Muscle of leg (tissue), 3 donors: ENCODE measurements at regions not wholly inside any gene's neighbourhood (a gene's known extent, or its start where the extent isn't known, plus 50 kb on each side); places are given as distances from the start of the nearest gene placed in this dataset.

Source experiments
- DNase-seq: peaks from one replicate; pipeline ENCODE4 v3.0.0; 2013
- H3K27ac ChIP-seq: one replicate; pipeline ENCODE4 v1.5.1; 2013; ENCODE audit warnings: mild to moderate bottlenecking, low read length, control low read depth
- H3K27me3 ChIP-seq: one replicate; pipeline ENCODE4 v1.6.1; 2013; ENCODE audit warnings: low read length; ENCODE audit not compliant: control insufficient read depth, insufficient read depth
- H3K36me3 ChIP-seq: one replicate; pipeline ENCODE4 v1.6.1; 2013; ENCODE audit warnings: low read length; ENCODE audit not compliant: control insufficient read depth, insufficient read depth
- H3K4me1 ChIP-seq: one replicate; pipeline ENCODE4 v1.6.1; 2013; ENCODE audit warnings: low read length; ENCODE audit not compliant: control insufficient read depth, insufficient read depth
- H3K4me3 ChIP-seq: one replicate; pipeline ENCODE4 v1.5.1; 2013; ENCODE audit warnings: low read length, control low read depth
- H3K9me3 ChIP-seq: replicated peaks from 2 replicates; pipeline ENCODE4 v1.6.1; 2013; ENCODE audit warnings: low read depth, low read length; ENCODE audit not compliant: control insufficient read depth
- WGBS: methylation state at CpG from one replicate; pipeline ENCODE4 v1.1.5; 2013; ENCODE audit warnings: missing lambda C conversion rate; ENCODE audit not compliant: insufficient coverage; 5-methylcytosine and 5-hydroxymethylcytosine counted together

- WGBS = no CpG with 5 or more reads among the region's 1 CpG
- Histone ChIP-seq H3K9me3 (no peaks in the 10 kb centered on the region), H3K27me3 (no peaks in the 10 kb centered on the region)
These were observed 89.4 kb upstream of the PTBP2 start for GRCh38 chr1:96632045-96632664.

GRCh38 chr1:96633695-96634094, 87.9 kb upstream of the PTBP2 start:
- no peak overlapping the region for H3K4me3 ChIP-seq
- no peaks in the 10 kb centered on the region for H3K9me3 ChIP-seq
- no peaks in the 10 kb centered on the region for H3K36me3 ChIP-seq
- no peaks in the 10 kb centered on the region for H3K4me1 ChIP-seq
- H3K27ac ChIP-seq = no peak overlapping the region
- no peak for DNase-seq
- no peaks in the 10 kb centered on the region for H3K27me3 ChIP-seq
- no CpG with 5 or more reads among the region's 3 CpGs for WGBS

More at GRCh38 chr1:96632045-96632664, 89.4 kb upstream of the PTBP2 start:
- DNase-seq = no peak
- Histone ChIP-seq H3K4me1 (no peaks in the 10 kb centered on the region), H3K27ac (no peak overlapping the region), H3K4me3 (no peak overlapping the region), H3K36me3 (no peaks in the 10 kb centered on the region)

- no peaks in the 10 kb centered on the region for H3K4me1 ChIP-seq
- no peak overlapping the region for H3K27ac ChIP-seq
- H3K9me3 ChIP-seq = no peaks in the 10 kb centered on the region
- no peak overlapping the region for H3K4me3 ChIP-seq
- no peak for DNase-seq
- WGBS = no CpG with 5 or more reads among the region's 2 CpGs
- H3K27me3 ChIP-seq = no peaks in the 10 kb centered on the region
- no peaks in the 10 kb centered on the region for H3K36me3 ChIP-seq
These were observed 86.7 kb upstream of the PTBP2 start for GRCh38 chr1:96634883-96635282.

DNA sequence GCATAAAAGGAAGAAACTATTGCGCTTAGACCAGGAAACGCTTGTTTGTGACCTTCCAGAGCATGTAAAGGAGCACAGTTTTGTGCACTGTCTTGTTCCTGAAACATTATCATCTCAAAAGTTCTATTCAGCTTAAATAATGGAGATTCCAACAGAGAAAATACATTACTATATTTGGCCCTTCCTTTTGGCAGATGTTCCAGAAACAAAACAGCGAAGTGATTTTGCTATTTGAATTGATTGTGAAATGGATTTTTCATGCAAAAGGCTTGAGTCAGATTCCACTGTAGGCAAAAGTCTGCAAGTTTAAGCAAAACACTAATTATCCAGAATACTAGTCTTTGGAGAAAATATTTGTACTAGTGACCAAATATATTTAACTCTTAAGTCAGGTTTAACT, 80.3 kb upstream of the PTBP2 start:
- H3K4me1 ChIP-seq = no peaks in the 10 kb centered on the region
- H3K36me3 ChIP-seq = no peaks in the 10 kb centered on the region
- no peak overlapping the region for H3K4me3 ChIP-seq
- H3K27ac ChIP-seq = no peak overlapping the region
- WGBS = no CpG with 5 or more reads among the region's 3 CpGs
- no peaks in the 10 kb centered on the region for H3K27me3 ChIP-seq
- peak; percentile 74 for DNase-seq
- H3K9me3 ChIP-seq = no peaks in the 10 kb centered on the region

DNA sequence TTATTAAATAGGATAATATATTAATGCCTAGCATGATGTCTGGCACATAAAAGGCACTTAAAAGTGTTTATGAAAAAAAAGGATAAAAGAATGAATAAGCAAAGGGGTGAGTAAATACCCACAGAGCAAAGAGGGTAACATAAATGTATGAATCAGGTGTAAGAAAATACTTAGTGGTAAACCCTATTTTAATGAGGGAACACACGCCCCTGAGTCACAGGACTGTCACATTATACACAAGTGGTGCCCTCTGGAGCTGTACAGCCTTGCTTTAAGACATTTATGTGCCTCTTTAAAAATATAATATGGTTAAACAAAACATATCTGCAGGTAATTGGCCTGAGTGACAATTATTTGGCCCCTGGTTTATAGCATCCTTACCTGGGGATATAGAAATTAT, 78.1 kb upstream of the PTBP2 start:
- no peak for DNase-seq
- no peak overlapping the region for H3K4me3 ChIP-seq
- no peaks in the 10 kb centered on the region for H3K9me3 ChIP-seq
- H3K27me3 ChIP-seq = no peaks in the 10 kb centered on the region
- no peak overlapping the region for H3K27ac ChIP-seq
- WGBS = no CpG with 5 or more reads among the region's 1 CpG
- H3K4me1 ChIP-seq = no peaks in the 10 kb centered on the region
- no peaks in the 10 kb centered on the region for H3K36me3 ChIP-seq

DNA sequence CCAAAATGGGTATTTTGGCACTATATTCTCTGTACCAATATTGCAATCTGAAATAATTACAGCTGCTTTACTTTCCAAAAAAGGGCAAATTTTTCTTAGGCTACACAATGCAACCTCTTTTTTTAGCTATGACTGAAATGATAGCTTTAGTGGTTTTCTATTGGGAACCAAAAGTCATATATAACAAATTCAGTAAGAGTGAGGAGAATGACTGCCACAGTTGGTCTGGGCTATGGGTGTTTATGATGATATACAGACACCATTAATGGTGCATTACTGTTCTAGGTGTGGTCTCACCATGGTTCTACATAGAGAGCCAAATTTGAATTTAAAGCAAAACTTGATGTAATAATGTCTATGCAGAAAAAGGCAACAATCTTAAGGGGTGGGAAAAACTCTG, 72.3 kb upstream of the PTBP2 start:
- H3K4me1 ChIP-seq = no peaks in the 10 kb centered on the region
- DNase-seq = no peak
- no peaks in the 10 kb centered on the region for H3K9me3 ChIP-seq
- no peaks in the 10 kb centered on the region for H3K36me3 ChIP-seq
- no peak overlapping the region for H3K4me3 ChIP-seq
- H3K27me3 ChIP-seq = no peaks in the 10 kb centered on the region
- H3K27ac ChIP-seq = no peak overlapping the region

DNA sequence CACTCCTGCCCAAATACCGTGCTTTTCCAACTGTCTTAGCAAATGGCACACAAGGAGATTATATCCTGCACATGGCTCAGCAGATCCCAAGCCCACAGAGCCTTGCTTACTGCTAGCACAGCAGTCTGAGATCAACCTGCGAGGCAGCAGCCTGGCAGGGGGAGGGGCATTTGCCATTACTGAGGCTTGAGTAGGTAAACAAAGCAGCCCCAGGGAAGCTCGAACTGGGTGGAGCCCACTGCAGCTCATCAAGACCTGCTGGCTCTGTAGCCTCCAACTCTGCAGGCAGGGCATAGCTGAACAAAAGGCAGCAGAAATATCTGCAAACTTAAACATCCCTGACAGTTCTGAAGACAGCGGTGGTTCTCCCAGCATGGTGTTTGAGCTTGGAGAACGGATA, 70.1 kb upstream of the PTBP2 start:
- no peak for DNase-seq
- Histone ChIP-seq H3K4me3 (no peak overlapping the region), H3K9me3 (no peaks in the 10 kb centered on the region), H3K27me3 (no peaks in the 10 kb centered on the region), H3K27ac (no peak overlapping the region), H3K4me1 (no peaks in the 10 kb centered on the region), H3K36me3 (no peaks in the 10 kb centered on the region)
- WGBS = 96% methylated on average over 3 of the region's 5 CpGs

- Histone ChIP-seq H3K27ac (no peak overlapping the region), H3K36me3 (no peaks in the 10 kb centered on the region), H3K27me3 (no peaks in the 10 kb centered on the region), H3K9me3 (peaks cover 2% of the 10 kb centered on the region), H3K4me3 (no peak overlapping the region), H3K4me1 (no peaks in the 10 kb centered on the region)
- no CpG with 5 or more reads among the region's 3 CpGs for WGBS
- DNase-seq = no peak
These were observed 61.5 kb upstream of the PTBP2 start for GRCh38 chr1:96660051-96660450.

DNA sequence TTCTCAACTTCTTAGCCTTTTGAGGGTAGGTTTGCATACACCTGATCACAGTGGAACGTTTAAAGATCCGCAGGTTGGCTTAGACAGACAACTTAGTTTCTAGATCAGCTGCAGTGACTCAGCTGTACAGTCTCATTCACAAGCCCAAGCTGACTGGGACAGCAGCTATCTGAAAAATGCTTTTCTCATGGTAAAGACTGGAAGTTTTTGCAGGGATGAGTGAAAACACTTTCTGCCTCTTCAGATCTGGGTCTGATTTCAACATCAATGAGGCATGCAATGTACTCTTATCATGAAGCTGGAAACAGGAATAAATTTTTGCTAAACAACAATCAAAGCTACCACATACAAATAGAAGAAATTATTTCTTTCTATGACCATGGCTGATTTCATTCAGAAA, 61.1 kb upstream of the PTBP2 start:
- peaks cover 2% of the 10 kb centered on the region for H3K9me3 ChIP-seq
- DNase-seq = no peak
- H3K4me1 ChIP-seq = no peaks in the 10 kb centered on the region
- H3K27ac ChIP-seq = no peak overlapping the region
- H3K36me3 ChIP-seq = no peaks in the 10 kb centered on the region
- no peak overlapping the region for H3K4me3 ChIP-seq
- H3K27me3 ChIP-seq = no peaks in the 10 kb centered on the region
- WGBS = 100% methylated on average over 1 of the region's 2 CpGs
